Stomach smooth muscle (tissue), 2 donors: ENCODE measurements at regions not wholly inside any gene's neighbourhood (a gene's known extent, or its start where the extent isn't known, plus 50 kb on each side); places are given as distances from the start of the nearest gene placed in this dataset.

ENCODE experiments used
- H3K27ac ChIP-seq: one replicate; pipeline ENCODE4 v1.7.0; 2013; ENCODE audit warnings: mild to moderate bottlenecking, low read length, inconsistent platforms
- H3K27me3 ChIP-seq, 2 donors: one replicate each; pipeline ENCODE4 v1.7.0; 2013; ENCODE audit warnings: low read length in 2 of 2; ENCODE audit not compliant: insufficient read depth in 2 of 2, control insufficient read depth in 1 of 2
- H3K36me3 ChIP-seq, 2 donors: one replicate each; pipeline ENCODE4 v1.7.0; 2013; ENCODE audit warnings: low read length in 2 of 2; ENCODE audit not compliant: control insufficient read depth in 2 of 2, insufficient read depth in 2 of 2
- H3K4me1 ChIP-seq: one replicate; pipeline ENCODE4 v1.7.0; 2013; ENCODE audit warnings: low read length; ENCODE audit not compliant: control insufficient read depth, insufficient read depth
- H3K4me3 ChIP-seq, 2 donors: one replicate each; pipeline ENCODE4 v1.7.0; 2013; ENCODE audit warnings: low read length in 2 of 2
- H3K9ac ChIP-seq, 2 donors: one replicate each; pipeline ENCODE4 v1.7.0; 2013; ENCODE audit warnings: low read length in 2 of 2, mild to moderate bottlenecking in 1 of 2
- H3K9me3 ChIP-seq, 2 donors: one replicate each; pipeline ENCODE4 v1.7.0; 2013; ENCODE audit warnings: low read length in 2 of 2; ENCODE audit not compliant: control insufficient read depth in 2 of 2
- donor health status: healthy.
- donor health status: Pancreatic carcinoma.

- Histone ChIP-seq H3K27ac (no peak overlapping the region), H3K4me3 (no peak overlapping the region), H3K9ac (no peak overlapping the region), H3K4me1 (no peaks in the 10 kb centered on the region), H3K27me3 (no peaks in the 10 kb centered on the region), H3K36me3 (no peaks in the 10 kb centered on the region), H3K9me3 (no peaks in the 10 kb centered on the region)
Observed at GRCh38 chr18:44539926-44540325, 140.8 kb upstream of the SETBP1 start.

- no peak overlapping the region for H3K27ac ChIP-seq
- H3K9ac ChIP-seq: no peak overlapping the region
- no peaks in the 10 kb centered on the region for H3K4me1 ChIP-seq
- no peaks in the 10 kb centered on the region for H3K9me3 ChIP-seq
- H3K36me3 ChIP-seq: no peaks in the 10 kb centered on the region
- H3K27me3 ChIP-seq: no peaks in the 10 kb centered on the region
- no peak overlapping the region for H3K4me3 ChIP-seq
Observed at GRCh38 chr18:44541159-44541558, 139.5 kb upstream of the SETBP1 start.

GRCh38 chr18:44541781-44542180 is 138.9 kb upstream of the SETBP1 start:
- H3K36me3 ChIP-seq: no peaks in the 10 kb centered on the region
- H3K4me3 ChIP-seq: no peak overlapping the region
- H3K27ac ChIP-seq: no peak overlapping the region
- no peak overlapping the region for H3K9ac ChIP-seq
- H3K9me3 ChIP-seq: no peaks in the 10 kb centered on the region
- H3K4me1 ChIP-seq: no peaks in the 10 kb centered on the region
- H3K27me3 ChIP-seq: no peaks in the 10 kb centered on the region

GRCh38 chr18:44543387-44543786 is 137.3 kb upstream of the SETBP1 start:
- no peak overlapping the region for H3K27ac ChIP-seq
- H3K9ac ChIP-seq: no peak overlapping the region
- no peaks in the 10 kb centered on the region for H3K36me3 ChIP-seq
- H3K27me3 ChIP-seq: no peaks in the 10 kb centered on the region
- no peak overlapping the region for H3K4me3 ChIP-seq
- H3K9me3 ChIP-seq: no peaks in the 10 kb centered on the region
- H3K4me1 ChIP-seq: no peaks in the 10 kb centered on the region

GRCh38 chr18:44545359-44545985 is 135.2 kb upstream of the SETBP1 start:
- H3K9me3 ChIP-seq: no peaks in the 10 kb centered on the region
- no peak overlapping the region for H3K4me3 ChIP-seq
- H3K27ac ChIP-seq: no peak overlapping the region
- H3K9ac ChIP-seq: no peak overlapping the region
- H3K4me1 ChIP-seq: no peaks in the 10 kb centered on the region
- no peaks in the 10 kb centered on the region for H3K36me3 ChIP-seq
- no peaks in the 10 kb centered on the region for H3K27me3 ChIP-seq

- Histone ChIP-seq H3K27me3 (no peaks in the 10 kb centered on the region), H3K27ac (no peak overlapping the region)
Observed at GRCh38 chr18:44546954-44547353, 133.7 kb upstream of the SETBP1 start.

GRCh38 chr18:44548291-44549221 is 132.1 kb upstream of the SETBP1 start:
- no peak overlapping the region for H3K27ac ChIP-seq
- H3K36me3 ChIP-seq: no peaks in the 10 kb centered on the region
- H3K4me1 ChIP-seq: no peaks in the 10 kb centered on the region
- H3K4me3 ChIP-seq: no peak overlapping the region
- no peaks in the 10 kb centered on the region for H3K27me3 ChIP-seq
- H3K9ac ChIP-seq: no peak overlapping the region
- H3K9me3 ChIP-seq: no peaks in the 10 kb centered on the region

More at GRCh38 chr18:44546954-44547353, 133.7 kb upstream of the SETBP1 start:
- H3K9me3 ChIP-seq: no peaks in the 10 kb centered on the region
- H3K36me3 ChIP-seq: no peaks in the 10 kb centered on the region
- no peak overlapping the region for H3K9ac ChIP-seq
- no peak overlapping the region for H3K4me3 ChIP-seq
- no peaks in the 10 kb centered on the region for H3K4me1 ChIP-seq

- Histone ChIP-seq H3K4me1 (no peaks in the 10 kb centered on the region), H3K4me3 (no peak overlapping the region), H3K9ac (no peak overlapping the region), H3K36me3 (no peaks in the 10 kb centered on the region), H3K9me3 (no peaks in the 10 kb centered on the region), H3K27ac (no peak overlapping the region), H3K27me3 (no peaks in the 10 kb centered on the region)
Observed at GRCh38 chr18:44552706-44553105, 128.0 kb upstream of the SETBP1 start.

- Histone ChIP-seq H3K4me3 (no peak overlapping the region), H3K27me3 (no peaks in the 10 kb centered on the region), H3K9me3 (no peaks in the 10 kb centered on the region), H3K9ac (no peak overlapping the region), H3K36me3 (no peaks in the 10 kb centered on the region), H3K4me1 (no peaks in the 10 kb centered on the region), H3K27ac (no peak overlapping the region)
Observed at GRCh38 chr18:44556296-44556695, 124.4 kb upstream of the SETBP1 start.

GRCh38 chr18:44557616-44558151 is 123.0 kb upstream of the SETBP1 start:
- H3K9ac ChIP-seq: no peak overlapping the region
- no peaks in the 10 kb centered on the region for H3K9me3 ChIP-seq
- H3K4me3 ChIP-seq: no peak overlapping the region
- H3K4me1 ChIP-seq: no peaks in the 10 kb centered on the region
- H3K36me3 ChIP-seq: no peaks in the 10 kb centered on the region
- no peaks in the 10 kb centered on the region for H3K27me3 ChIP-seq
- H3K27ac ChIP-seq: no peak overlapping the region

- Histone ChIP-seq H3K4me1 (no peaks in the 10 kb centered on the region), H3K27me3 (no peaks in the 10 kb centered on the region), H3K4me3 (no peak overlapping the region), H3K27ac (no peak overlapping the region), H3K36me3 (no peaks in the 10 kb centered on the region), H3K9me3 (no peaks in the 10 kb centered on the region), H3K9ac (no peak overlapping the region)
Observed at GRCh38 chr18:44558767-44559166, 121.9 kb upstream of the SETBP1 start.
